ENCODE measurements at regions not wholly inside any gene's neighbourhood (a gene's known extent, or its start where the extent isn't known, plus 50 kb on each side); places are given as distances from the start of the nearest gene placed in this dataset.

- TF ChIP-seq EP300 (IDR thresholded peaks at IDR 0.05) (no peak), CTCF (IDR thresholded peaks at IDR 0.05) (no peak)
Measured at GRCh38 chr10:81725851-81726250, 149.1 kb upstream of the NRG3 start.
